ENCODE measurements at regions not wholly inside any gene's neighbourhood (a gene's known extent, or its start where the extent isn't known, plus 50 kb on each side); places are given as distances from the start of the nearest gene placed in this dataset.
"Not testable (repeated sequence)": the region's sequence is repeated elsewhere in the genome, so short reads cannot be mapped to it uniquely, and the experiment has no call there.

DNA sequence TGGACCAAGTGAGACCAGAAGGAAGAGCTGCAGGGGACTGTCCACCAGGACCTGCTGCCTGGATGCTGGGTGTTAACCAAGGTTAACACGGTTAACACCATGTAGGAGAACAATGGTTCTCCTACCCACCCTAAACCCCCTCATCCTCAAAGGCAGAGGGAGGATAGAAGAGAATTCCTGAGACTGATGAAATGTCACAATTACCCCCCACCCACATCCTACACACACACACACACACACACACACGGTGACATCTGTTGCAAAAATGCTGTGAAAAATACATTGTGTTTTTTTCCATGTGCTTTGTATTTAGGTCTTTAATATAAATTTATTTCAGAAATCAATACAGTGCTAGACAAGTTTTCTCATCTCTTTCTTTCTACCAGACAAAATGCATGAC, 113.9 kb upstream of the HES1 start:
- DNase-seq (ENCODE audit: low spot score) = no peak

DNA sequence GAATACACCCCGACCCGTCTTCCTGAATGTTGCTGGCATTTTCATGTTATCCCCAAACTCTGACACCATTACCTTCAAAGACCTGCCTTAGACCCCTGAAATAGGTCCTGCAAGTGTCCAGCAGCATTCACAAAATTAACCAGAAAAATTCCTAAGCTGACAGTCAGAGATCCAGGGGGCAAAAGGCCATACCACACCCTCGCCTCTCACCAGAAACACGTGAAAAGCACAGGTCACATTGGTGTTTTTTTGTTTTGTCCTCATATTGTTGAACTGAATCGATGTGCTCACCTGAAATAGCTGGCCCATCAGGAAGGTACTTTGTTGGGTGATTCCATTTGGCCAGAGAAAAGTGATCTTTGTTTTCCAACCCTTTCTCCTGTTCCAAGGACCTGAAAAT, 113.1 kb upstream of the HES1 start:
- DNase-seq (ENCODE audit: low spot score) = no peak

GRCh38 chr3:194023501-194024280, 112.3 kb upstream of the HES1 start:
- DNase-seq (ENCODE audit: low spot score) = no peak

GRCh38 chr3:194025119-194025518, 110.8 kb upstream of the HES1 start:
- no peak for DNase-seq (ENCODE audit: low spot score)

- DNase-seq (ENCODE audit: low spot score) = no peak
Observed at GRCh38 chr3:194025951-194026350, 110.0 kb upstream of the HES1 start.

DNA sequence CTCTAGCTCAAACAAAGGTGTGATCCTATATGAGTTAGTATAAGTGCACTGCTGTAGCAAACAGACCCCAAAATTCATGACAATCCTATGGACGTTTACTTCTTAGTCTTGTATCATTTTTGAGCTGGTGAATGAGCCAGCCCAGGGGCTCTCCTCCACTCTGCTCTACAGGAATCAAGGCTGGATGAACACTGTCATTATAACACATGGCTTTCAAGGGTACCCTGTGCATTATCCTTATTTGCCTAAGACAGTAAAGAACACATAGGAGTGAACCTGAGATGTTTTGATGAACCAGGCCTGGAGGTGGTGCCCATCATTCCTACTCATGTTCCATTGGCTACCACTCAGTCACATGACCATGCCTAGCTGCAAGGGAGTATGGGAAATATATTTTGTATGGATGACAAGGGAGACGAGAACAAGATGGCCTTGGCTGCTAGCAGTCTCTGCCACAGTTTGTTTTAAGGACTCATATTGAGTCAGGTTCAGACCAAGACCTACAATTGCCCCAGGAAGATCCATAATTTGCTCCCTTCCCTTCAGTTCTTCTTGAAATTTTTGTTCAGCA, 107.4 kb upstream of the HES1 start:
- no peak for DNase-seq (ENCODE audit: low spot score)

GRCh38 chr3:194029846-194030245, 106.1 kb upstream of the HES1 start:
- DNase-seq (ENCODE audit: low spot score) = no peak

- DNase-seq (ENCODE audit: low spot score) = no peak
Observed at GRCh38 chr3:194030372-194030771, 105.6 kb upstream of the HES1 start.

DNA sequence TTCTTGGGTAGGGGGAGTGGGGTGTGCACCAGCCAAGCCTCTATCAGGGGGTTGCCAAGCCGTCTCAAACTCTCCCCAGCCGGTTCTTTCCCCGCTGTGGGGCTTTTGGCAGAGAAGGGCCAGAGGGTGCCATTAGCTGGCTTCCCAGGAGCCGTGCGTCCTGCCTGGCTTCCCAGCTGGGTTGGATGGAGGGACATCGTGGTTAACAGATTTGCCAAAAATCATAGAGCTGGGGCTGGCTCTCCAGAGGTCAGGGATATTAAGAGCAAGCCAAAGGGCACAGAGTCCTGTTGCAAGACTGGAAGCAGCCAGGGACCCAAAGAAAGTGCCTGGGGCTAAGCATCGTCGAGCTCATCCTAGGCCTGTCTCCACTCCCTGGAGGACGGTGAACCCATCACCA, 104.6 kb upstream of the HES1 start:
- no peak for DNase-seq (ENCODE audit: low spot score)

GRCh38 chr3:194031867-194032635, 103.9 kb upstream of the HES1 start:
- no peak for DNase-seq (ENCODE audit: low spot score)

GRCh38 chr3:194032828-194033435, 103.0 kb upstream of the HES1 start:
- no peak for DNase-seq (ENCODE audit: low spot score)

GRCh38 chr3:194034346-194035336, 101.3 kb upstream of the HES1 start:
- DNase-seq (ENCODE audit: low spot score) = no peak

- DNase-seq (ENCODE audit: low spot score) = no peak
Observed at GRCh38 chr3:194035406-194036138, 100.4 kb upstream of the HES1 start.

GRCh38 chr3:194036842-194037241, 99.1 kb upstream of the HES1 start:
- no peak for DNase-seq (ENCODE audit: low spot score)

- not testable (repeated sequence) for DNase-seq (ENCODE audit: low spot score)
Observed at GRCh38 chr3:194038346-194038745, 97.6 kb upstream of the HES1 start.

DNA sequence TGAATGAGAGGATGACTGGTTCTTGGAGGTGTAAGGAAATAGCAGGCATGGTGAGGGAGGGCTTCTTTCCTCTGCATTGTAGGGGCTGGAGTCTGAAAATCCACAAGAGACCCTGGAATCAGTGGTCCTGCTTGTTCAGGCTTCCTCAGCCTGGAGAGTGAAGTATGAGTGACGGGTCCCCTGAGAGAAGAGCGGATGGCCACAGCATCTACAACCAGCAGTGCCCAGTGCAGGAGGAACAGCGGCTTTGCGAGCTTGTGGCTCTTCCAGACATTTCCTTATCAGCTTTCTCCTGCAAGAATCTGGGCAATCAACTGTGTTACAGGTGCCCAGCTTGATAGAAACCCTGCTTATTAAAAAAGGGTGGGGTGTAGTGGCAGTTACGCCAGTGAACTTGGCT, 97.0 kb upstream of the HES1 start:
- no peak for DNase-seq (ENCODE audit: low spot score)

DNA sequence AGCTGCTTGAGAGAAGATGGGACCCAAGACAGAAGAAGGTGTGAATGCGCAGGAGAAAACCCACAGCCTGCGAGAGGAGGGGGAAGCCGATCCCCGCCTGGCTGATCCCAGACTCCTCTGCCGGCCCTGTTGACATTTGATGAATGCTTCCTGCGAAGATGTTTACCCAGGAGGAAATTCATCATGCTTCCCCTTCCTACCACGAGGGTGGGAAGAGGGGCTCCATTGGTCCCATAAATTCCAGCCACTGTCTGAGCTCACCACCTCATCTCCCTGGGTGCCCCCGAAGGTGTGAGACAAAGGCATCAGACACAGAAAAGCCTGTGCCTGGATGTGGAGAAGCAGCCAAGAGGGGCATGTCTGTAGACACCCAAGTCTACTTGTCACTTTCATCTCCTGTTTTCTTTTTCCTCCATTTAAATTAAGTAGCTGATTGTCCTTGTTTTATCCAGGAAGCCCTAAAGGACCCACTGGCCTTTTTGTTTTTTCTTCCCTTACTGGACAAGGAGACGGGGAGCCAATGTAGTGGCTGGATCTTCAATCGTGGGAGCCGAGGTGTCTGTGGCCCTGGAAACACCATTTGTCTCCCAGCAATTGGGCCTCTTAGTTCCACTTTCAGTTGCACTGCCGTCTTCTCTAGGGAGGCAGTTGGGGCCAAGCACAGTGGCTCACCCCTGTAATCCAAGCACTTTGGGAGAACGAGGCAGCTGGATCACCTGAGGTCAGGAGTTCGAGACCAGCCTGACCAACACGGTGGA, 95.3 kb upstream of the HES1 start:
- DNase-seq (ENCODE audit: low spot score) = no peak

GRCh38 chr3:194042927-194043326, 93.0 kb upstream of the HES1 start:
- DNase-seq (ENCODE audit: low spot score) = no peak

DNA sequence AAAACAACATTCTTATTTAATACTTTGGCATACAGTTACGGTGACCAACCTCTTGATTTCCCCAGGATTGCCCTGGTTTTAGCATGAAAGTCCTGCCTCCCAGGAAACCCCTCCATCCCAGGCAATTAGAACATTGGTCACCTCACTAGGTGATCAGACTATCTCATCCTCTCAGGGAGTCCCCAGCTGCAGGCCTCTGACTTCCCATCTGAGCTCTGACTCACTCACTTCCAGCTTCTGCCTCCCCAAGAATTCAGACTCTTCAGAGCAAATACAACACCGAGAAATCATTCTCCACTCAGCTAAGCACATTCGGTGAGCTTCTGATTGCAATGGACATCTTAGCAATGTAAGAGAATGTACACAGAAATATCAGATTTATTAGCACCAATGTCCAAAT, 92.4 kb upstream of the HES1 start:
- DNase-seq (ENCODE audit: low spot score) = no peak

DNA sequence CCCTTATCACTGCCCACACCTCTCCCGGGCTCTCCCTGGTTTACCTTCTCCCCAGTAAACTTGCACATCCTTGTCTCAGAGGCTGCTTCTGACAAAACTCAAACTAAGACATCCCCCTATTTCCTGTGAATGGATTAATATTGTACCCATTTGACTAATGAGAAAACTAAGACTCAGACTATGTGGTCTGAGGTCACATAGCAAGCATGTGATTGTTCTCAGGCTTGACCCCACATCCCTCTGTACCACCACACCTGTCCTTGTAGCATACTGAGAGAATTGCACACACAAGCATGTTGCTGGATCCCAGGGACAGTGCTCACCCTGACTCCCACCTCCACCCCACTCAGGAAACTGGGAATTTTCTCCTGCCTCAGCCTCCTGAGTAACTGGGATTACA, 90.7 kb upstream of the HES1 start:
- DNase-seq (ENCODE audit: low spot score) = no peak
